HG03565 (cell line): ENCODE measurements at regions not wholly inside any gene's neighbourhood (a gene's known extent, or its start where the extent isn't known, plus 50 kb on each side); places are given as distances from the start of the nearest gene placed in this dataset.

Experiments
- ATAC-seq: cut with Tn5 transposase; IDR thresholded peaks from one replicate; pipeline ENCODE4 v1.9.1; 2021; ENCODE audit warnings: mild to moderate bottlenecking, moderate library complexity; ENCODE audit not compliant: unreplicated experiment

- no peak for ATAC-seq
Measured at GRCh38 chr3:1540686-1541085, 447.9 kb downstream of the CNTN6 start.

- no peak for ATAC-seq
Measured at GRCh38 chr3:1551741-1552140, 458.9 kb downstream of the CNTN6 start.

GRCh38 chr3:1552831-1553230 is 460.0 kb downstream of the CNTN6 start:
- no peak for ATAC-seq

GRCh38 chr3:1561427-1561826 is 468.6 kb downstream of the CNTN6 start:
- ATAC-seq, result no peak

GRCh38 chr3:1571736-1572135 is 478.9 kb downstream of the CNTN6 start:
- ATAC-seq, result no peak

- ATAC-seq, result no peak
Measured at GRCh38 chr3:1576047-1576446, 483.2 kb downstream of the CNTN6 start.

- no peak for ATAC-seq
Measured at GRCh38 chr3:1578124-1578806, 485.4 kb downstream of the CNTN6 start.

GRCh38 chr3:1583044-1583443 is 490.2 kb downstream of the CNTN6 start:
- no peak for ATAC-seq

GRCh38 chr3:1587426-1587825 is 494.6 kb downstream of the CNTN6 start:
- ATAC-seq, result no peak

- ATAC-seq, result peak; percentile 49
Measured at GRCh38 chr3:1591327-1592028, 498.7 kb downstream of the CNTN6 start.

GRCh38 chr3:1594940-1595339 is 502.1 kb downstream of the CNTN6 start:
- no peak for ATAC-seq

GRCh38 chr3:1600206-1600605 is 498.5 kb upstream of the CNTN4 start:
- ATAC-seq, result no peak

- ATAC-seq, result no peak
Measured at GRCh38 chr3:1600700-1601418, 497.8 kb upstream of the CNTN4 start.

GRCh38 chr3:1609416-1609815 is 489.2 kb upstream of the CNTN4 start:
- no peak for ATAC-seq

GRCh38 chr3:1611824-1612223 is 486.8 kb upstream of the CNTN4 start:
- no peak for ATAC-seq

- ATAC-seq, result no peak
Measured at GRCh38 chr3:1613962-1614361, 484.7 kb upstream of the CNTN4 start.

- no peak for ATAC-seq
Measured at GRCh38 chr3:1616744-1617143, 481.9 kb upstream of the CNTN4 start.

GRCh38 chr3:1623896-1624295 is 474.8 kb upstream of the CNTN4 start:
- ATAC-seq, result no peak

GRCh38 chr3:1632128-1632527 is 466.5 kb upstream of the CNTN4 start:
- no peak for ATAC-seq

- ATAC-seq, result no peak
Measured at GRCh38 chr3:1661839-1662238, 436.8 kb upstream of the CNTN4 start.

- no peak for ATAC-seq
Measured at GRCh38 chr3:1664266-1664665, 434.4 kb upstream of the CNTN4 start.

GRCh38 chr3:1666865-1667264 is 431.8 kb upstream of the CNTN4 start:
- ATAC-seq, result no peak
